SK-N-SH (cell line): ENCODE measurements at regions not wholly inside any gene's neighbourhood (a gene's known extent, or its start where the extent isn't known, plus 50 kb on each side); places are given as distances from the start of the nearest gene placed in this dataset.
"Not testable (repeated sequence)": the region's sequence is repeated elsewhere in the genome, so short reads cannot be mapped to it uniquely, and the experiment has no call there.

Experiments used
- CTCF ChIA-PET: fragments of 300-600, 350-600 bp; formaldehyde crosslinking; extraction: SDS; loops from one replicate; lab custom pipeline; 2021; lab: Yijun Ruan, JAX
- POLR2A ChIA-PET: fragments of 350-600 bp; sonication (Branson Sonifier 250); formaldehyde crosslinking; extraction: SDS; loops from one replicate; lab custom pipeline; 2020; ENCODE audit warnings: antibody characterized with exemption, inconsistent platforms; lab: Yijun Ruan, JAX
- DNase-seq: peaks from one replicate; pipeline ENCODE4 v3.0.0; 2012
- H2AFZ ChIP-seq: fragments of 200-600 bp; sonication (generic); 2 replicates; pipeline ENCODE4 v1.8.1; 2016; ENCODE audit warnings: antibody characterized with exemption, mild to moderate bottlenecking, low read depth
- H3F3A ChIP-seq: fragments of 200-600 bp; sonication (generic); replicated peaks from 2 replicates; pipeline ENCODE3; 2016; ENCODE audit warnings: antibody characterized with exemption, mild to moderate bottlenecking; ENCODE audit not compliant: insufficient read depth
- H3K27ac ChIP-seq, 2 experiments: fragments of 200-500 bp in 1 of 2; fragments of 200-600 bp in 1 of 2; sonication (Bioruptor generic) in 1 of 2; sonication (generic), shearing (Covaris generic) in 1 of 2; 2 replicates each; pipeline versions ENCODE4 v1.5.1 to v1.6.1; 2014 to 2016; ENCODE audit warnings: low read depth in 2 of 2, inconsistent platforms in 1 of 2, low read length in 1 of 2, mild to moderate bottlenecking in 1 of 2, mixed read lengths in 1 of 2
- H3K27me3 ChIP-seq: fragments of 200-600 bp; sonication (generic), shearing (Covaris generic); 2 replicates; pipeline ENCODE4 v1.6.1; 2016; ENCODE audit warnings: mixed run types; ENCODE audit not compliant: insufficient read depth
- H3K36me3 ChIP-seq, 2 experiments: fragments of 200-500 bp in 1 of 2; fragments of 200-600 bp in 1 of 2; sonication (Bioruptor generic) in 1 of 2; sonication (generic) in 1 of 2; replicated peaks in 1 of 2; 2 replicates each; pipeline versions ENCODE3 to v1.5.1; 2014 to 2016; ENCODE audit warnings: low read length in 1 of 2, mild to moderate bottlenecking in 1 of 2; ENCODE audit not compliant: insufficient read depth in 2 of 2, control insufficient read depth in 1 of 2
- H3K4me1 ChIP-seq, 2 experiments: fragments of 200-500 bp in 1 of 2; fragments of 200-600 bp in 1 of 2; sonication (Bioruptor generic) in 1 of 2; sonication (generic), shearing (Covaris generic) in 1 of 2; 2 replicates each; pipeline versions ENCODE4 v1.5.1 to v1.6.1; 2014 to 2016; ENCODE audit warnings: low read depth in 1 of 2, low read length in 1 of 2, mixed run types in 1 of 2; ENCODE audit not compliant: insufficient read depth in 2 of 2, control insufficient read depth in 1 of 2
- H3K4me2 ChIP-seq: fragments of 200-600 bp; sonication (generic), shearing (Covaris generic); 2 replicates; pipeline ENCODE4 v1.6.1; 2017; ENCODE audit warnings: mixed run types
- H3K4me3 ChIP-seq, 2 experiments: fragments of 200-500 bp in 1 of 2; fragments of 200-600 bp in 1 of 2; sonication (Bioruptor generic) in 1 of 2; sonication (generic), shearing (Covaris generic) in 1 of 2; 2 replicates each; pipeline versions ENCODE4 v1.5.1 to v1.8.1; 2014 to 2016; ENCODE audit warnings: low read depth in 2 of 2, inconsistent platforms in 1 of 2, low read length in 1 of 2, mild to moderate bottlenecking in 1 of 2, mixed read lengths in 1 of 2, moderate library complexity in 1 of 2
- H3K79me2 ChIP-seq: fragments of 200-600 bp; sonication (generic); 2 replicates; pipeline ENCODE4 v1.8.1; 2017; ENCODE audit warnings: mild to moderate bottlenecking; ENCODE audit not compliant: insufficient read depth
- H3K9ac ChIP-seq: fragments of 200-600 bp; sonication (generic); 2 replicates; pipeline ENCODE4 v1.6.1; 2017; ENCODE audit warnings: mixed run types
- H3K9me2 ChIP-seq: fragments of 200-600 bp; sonication (generic); 2 replicates; pipeline ENCODE4 v1.6.1; 2017; ENCODE audit warnings: mixed run types
- H3K9me3 ChIP-seq: fragments of 200-600 bp; sonication (generic); 2 replicates; pipeline ENCODE4 v1.6.1; 2017; ENCODE audit warnings: mixed run types, mild to moderate bottlenecking, moderate library complexity
- H4K20me1 ChIP-seq: fragments of 200-600 bp; sonication (generic); 2 replicates; pipeline ENCODE4 v1.6.1; 2017; ENCODE audit warnings: mild to moderate bottlenecking, mixed run types; ENCODE audit not compliant: insufficient read depth
- GABPA ChIP-seq: IDR thresholded peaks from 2 replicates; pipeline ENCODE4 v1.4.0; 2012; ENCODE audit warnings: low read depth, mild to moderate bottlenecking
- NFIC ChIP-seq: IDR thresholded peaks from 2 replicates; pipeline ENCODE4 v1.4.0; 2012; ENCODE audit warnings: borderline replicate concordance
- RXRA ChIP-seq: IDR thresholded peaks from 2 replicates; pipeline ENCODE4 v1.4.0; 2012; ENCODE audit warnings: low read depth, mild to moderate bottlenecking, borderline replicate concordance
- YY1 ChIP-seq: IDR thresholded peaks from 2 replicates; pipeline ENCODE4 v1.4.0; 2012; ENCODE audit warnings: low read depth, mild to moderate bottlenecking
- whole genome bisulfite sequencing: methylation state at CpG from one replicate; pipeline ENCODE4 v1.1.6; 2017; ENCODE audit warnings: low lambda C conversion rate; 5-methylcytosine and 5-hydroxymethylcytosine counted together
- TF ChIP-seq, protein P1 (sequence below): IDR thresholded peaks from 2 replicates; pipeline ENCODE4 v1.6.1; 2012; ENCODE audit warnings: mild to moderate bottlenecking, low read depth, low read length, moderate library complexity
- TF ChIP-seq, protein P2 (sequence below): fragments of 150-350 bp; IDR thresholded peaks from 2 replicates; pipeline ENCODE4 v1.6.1; 2016; ENCODE audit warnings: mild to moderate bottlenecking, low read depth, low read length
- TF ChIP-seq, protein P3 (sequence below): IDR thresholded peaks from 2 replicates; pipeline ENCODE4 v1.4.0; 2012; ENCODE audit warnings: low read depth, borderline replicate concordance
- TF ChIP-seq, protein P4 (sequence below): fragments of 150-350 bp; IDR thresholded peaks from 2 replicates; pipeline ENCODE4 v1.6.1; 2017; ENCODE audit warnings: antibody characterized with exemption, low read length, low read depth, borderline replicate concordance

DNA sequence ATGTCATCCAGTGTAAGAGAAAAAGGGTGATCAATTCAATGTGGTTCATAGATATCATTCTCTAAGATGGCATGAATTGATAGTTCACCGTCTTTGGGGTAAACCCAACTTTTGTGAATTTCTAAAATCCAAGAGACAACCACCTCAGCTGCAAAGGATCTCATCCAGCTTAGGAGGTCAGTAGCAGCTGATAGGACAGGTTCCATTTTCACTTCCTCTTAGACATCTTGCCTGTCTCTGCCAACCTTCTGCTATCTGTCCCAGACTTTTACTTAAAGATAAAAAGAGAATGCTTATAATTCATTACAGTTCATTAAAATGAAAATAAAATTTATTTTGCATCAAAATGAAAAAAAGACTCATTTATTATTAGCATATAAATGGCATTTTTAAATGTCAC is 468.2 kb downstream of the XYLT1 start (continued):
- TF ChIP-seq GABPA, result no peak
- TF ChIP-seq, protein P1, sequence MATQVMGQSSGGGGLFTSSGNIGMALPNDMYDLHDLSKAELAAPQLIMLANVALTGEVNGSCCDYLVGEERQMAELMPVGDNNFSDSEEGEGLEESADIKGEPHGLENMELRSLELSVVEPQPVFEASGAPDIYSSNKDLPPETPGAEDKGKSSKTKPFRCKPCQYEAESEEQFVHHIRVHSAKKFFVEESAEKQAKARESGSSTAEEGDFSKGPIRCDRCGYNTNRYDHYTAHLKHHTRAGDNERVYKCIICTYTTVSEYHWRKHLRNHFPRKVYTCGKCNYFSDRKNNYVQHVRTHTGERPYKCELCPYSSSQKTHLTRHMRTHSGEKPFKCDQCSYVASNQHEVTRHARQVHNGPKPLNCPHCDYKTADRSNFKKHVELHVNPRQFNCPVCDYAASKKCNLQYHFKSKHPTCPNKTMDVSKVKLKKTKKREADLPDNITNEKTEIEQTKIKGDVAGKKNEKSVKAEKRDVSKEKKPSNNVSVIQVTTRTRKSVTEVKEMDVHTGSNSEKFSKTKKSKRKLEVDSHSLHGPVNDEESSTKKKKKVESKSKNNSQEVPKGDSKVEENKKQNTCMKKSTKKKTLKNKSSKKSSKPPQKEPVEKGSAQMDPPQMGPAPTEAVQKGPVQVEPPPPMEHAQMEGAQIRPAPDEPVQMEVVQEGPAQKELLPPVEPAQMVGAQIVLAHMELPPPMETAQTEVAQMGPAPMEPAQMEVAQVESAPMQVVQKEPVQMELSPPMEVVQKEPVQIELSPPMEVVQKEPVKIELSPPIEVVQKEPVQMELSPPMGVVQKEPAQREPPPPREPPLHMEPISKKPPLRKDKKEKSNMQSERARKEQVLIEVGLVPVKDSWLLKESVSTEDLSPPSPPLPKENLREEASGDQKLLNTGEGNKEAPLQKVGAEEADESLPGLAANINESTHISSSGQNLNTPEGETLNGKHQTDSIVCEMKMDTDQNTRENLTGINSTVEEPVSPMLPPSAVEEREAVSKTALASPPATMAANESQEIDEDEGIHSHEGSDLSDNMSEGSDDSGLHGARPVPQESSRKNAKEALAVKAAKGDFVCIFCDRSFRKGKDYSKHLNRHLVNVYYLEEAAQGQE, result no peak
- TF ChIP-seq, protein P2, sequence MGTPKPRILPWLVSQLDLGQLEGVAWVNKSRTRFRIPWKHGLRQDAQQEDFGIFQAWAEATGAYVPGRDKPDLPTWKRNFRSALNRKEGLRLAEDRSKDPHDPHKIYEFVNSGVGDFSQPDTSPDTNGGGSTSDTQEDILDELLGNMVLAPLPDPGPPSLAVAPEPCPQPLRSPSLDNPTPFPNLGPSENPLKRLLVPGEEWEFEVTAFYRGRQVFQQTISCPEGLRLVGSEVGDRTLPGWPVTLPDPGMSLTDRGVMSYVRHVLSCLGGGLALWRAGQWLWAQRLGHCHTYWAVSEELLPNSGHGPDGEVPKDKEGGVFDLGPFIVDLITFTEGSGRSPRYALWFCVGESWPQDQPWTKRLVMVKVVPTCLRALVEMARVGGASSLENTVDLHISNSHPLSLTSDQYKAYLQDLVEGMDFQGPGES, result no peak

DNA sequence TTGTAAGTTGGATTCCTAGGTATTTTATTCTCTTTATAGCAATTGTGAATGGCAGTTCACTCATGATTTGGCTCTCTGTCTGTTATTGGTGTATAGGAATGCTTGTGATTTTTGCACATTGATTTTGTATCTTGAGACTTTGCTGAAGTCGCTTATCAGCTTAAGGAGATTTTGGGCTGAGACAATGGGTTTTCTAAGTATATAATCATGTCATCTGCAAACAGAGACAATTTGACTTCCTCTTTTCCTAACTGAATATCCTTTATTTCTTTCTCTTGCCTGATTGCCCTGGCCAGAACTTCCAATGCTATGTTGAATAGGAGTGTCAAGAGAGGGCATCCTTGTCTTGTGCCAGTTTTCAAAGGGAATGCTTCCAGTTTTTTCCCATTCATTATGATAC is 464.8 kb downstream of the XYLT1 start:
- H3K36me3 ChIP-seq, H3K9me2 ChIP-seq, H3F3A ChIP-seq, H3K4me3 ChIP-seq, H3K27me3 ChIP-seq, H3K4me2 ChIP-seq, H3K27ac ChIP-seq, CTCF ChIA-PET, H3K79me2 ChIP-seq, H4K20me1 ChIP-seq, POLR2A ChIA-PET, H3K9me3 ChIP-seq, H3K4me1 ChIP-seq, H2AFZ ChIP-seq, H3K9ac ChIP-seq, DNase-seq: not testable (repeated sequence)
- 46% methylated on average over 1 of the region's 1 CpG for WGBS

DNA sequence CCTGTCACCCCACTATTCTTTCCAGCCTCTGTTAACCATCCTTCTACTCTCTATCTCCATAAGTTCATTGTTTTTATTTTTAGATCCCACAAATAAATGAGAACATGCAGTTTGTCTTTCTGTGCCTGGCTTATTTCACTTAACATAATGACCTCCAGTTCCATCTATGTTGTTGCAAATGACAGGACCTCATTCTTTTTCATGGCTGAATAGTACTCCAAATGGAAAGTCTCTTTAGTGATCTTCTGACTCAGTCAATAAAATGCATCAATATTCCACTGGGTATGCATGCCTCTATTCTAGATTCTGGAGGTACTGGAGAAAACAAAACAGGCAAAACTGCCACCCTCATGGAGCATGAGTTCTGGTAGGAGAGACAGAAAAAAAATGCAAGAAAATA is 459.0 kb downstream of the XYLT1 start:
- POLR2A ChIA-PET, result no interaction called here
- no peaks in the 10 kb centered on the region for H3F3A ChIP-seq
- no peak overlapping the region for H2AFZ ChIP-seq
- no peaks in the 10 kb centered on the region for H3K9me2 ChIP-seq
- no peaks in the 10 kb centered on the region for H3K27me3 ChIP-seq
- H3K79me2 ChIP-seq, result no peaks in the 10 kb centered on the region
- H3K4me2 ChIP-seq, result no peak overlapping the region
- TF ChIP-seq NFIC, result no peak
- H3K9ac ChIP-seq, result no peak overlapping the region
- DNase-seq, result no peak
- CTCF ChIA-PET, result interaction anchor here (1.0 kb wide), 1 partner anchor 15 kb away, joined by 3 read pairs; no protein-coding TSS in a partner anchor
- H4K20me1 ChIP-seq, result no peaks in the 10 kb centered on the region
- no peaks in the 10 kb centered on the region for H3K4me1 ChIP-seq
- H3K9me3 ChIP-seq, result no peaks in the 10 kb centered on the region
- H3K4me3 ChIP-seq, result no peak overlapping the region
- H3K36me3 ChIP-seq, result no peaks in the 10 kb centered on the region
- H3K27ac ChIP-seq, result no peak overlapping the region

DNA sequence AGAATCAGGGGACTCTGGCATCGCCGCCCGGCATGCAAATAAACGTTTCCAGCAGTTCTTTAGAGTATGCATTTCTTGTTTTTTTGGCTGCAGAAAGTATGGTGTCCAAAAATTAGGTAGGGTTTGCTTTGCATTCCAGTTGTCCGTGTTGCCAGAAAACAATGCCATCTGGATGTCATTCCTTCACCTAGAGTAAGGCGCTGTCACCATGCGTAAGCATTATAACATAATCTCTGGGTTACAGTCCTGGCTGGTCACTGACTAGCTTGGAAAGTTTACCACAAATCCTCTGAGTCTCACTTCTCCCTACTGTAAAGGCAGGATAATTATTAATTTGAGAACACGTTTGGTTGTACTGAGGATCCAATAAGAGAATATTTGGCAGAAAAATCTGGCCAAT is 457.7 kb downstream of the XYLT1 start:
- Histone ChIP-seq H3K79me2 (no peaks in the 10 kb centered on the region), H3K4me1 (no peaks in the 10 kb centered on the region), H3K27ac (no peak overlapping the region), H3K9ac (no peak overlapping the region), H3K9me2 (no peaks in the 10 kb centered on the region), H3K4me2 (no peak overlapping the region), H4K20me1 (no peaks in the 10 kb centered on the region), H3K27me3 (no peaks in the 10 kb centered on the region), H3K36me3 (no peaks in the 10 kb centered on the region), H3K9me3 (no peaks in the 10 kb centered on the region), H2AFZ (no peak overlapping the region), H3K4me3 (no peak overlapping the region), H3F3A (no peaks in the 10 kb centered on the region)
- 56% methylated on average over 8 of the region's 8 CpGs for WGBS
- TF ChIP-seq, protein P3, sequence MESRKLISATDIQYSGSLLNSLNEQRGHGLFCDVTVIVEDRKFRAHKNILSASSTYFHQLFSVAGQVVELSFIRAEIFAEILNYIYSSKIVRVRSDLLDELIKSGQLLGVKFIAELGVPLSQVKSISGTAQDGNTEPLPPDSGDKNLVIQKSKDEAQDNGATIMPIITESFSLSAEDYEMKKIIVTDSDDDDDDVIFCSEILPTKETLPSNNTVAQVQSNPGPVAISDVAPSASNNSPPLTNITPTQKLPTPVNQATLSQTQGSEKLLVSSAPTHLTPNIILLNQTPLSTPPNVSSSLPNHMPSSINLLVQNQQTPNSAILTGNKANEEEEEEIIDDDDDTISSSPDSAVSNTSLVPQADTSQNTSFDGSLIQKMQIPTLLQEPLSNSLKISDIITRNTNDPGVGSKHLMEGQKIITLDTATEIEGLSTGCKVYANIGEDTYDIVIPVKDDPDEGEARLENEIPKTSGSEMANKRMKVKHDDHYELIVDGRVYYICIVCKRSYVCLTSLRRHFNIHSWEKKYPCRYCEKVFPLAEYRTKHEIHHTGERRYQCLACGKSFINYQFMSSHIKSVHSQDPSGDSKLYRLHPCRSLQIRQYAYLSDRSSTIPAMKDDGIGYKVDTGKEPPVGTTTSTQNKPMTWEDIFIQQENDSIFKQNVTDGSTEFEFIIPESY, result no peak
- TF ChIP-seq, protein P4, sequence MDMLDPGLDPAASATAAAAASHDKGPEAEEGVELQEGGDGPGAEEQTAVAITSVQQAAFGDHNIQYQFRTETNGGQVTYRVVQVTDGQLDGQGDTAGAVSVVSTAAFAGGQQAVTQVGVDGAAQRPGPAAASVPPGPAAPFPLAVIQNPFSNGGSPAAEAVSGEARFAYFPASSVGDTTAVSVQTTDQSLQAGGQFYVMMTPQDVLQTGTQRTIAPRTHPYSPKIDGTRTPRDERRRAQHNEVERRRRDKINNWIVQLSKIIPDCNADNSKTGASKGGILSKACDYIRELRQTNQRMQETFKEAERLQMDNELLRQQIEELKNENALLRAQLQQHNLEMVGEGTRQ, result no peak
- TF ChIP-seq RXRA, result no peak
- no peak for TF ChIP-seq YY1
- no peak for DNase-seq
- ChIA-PET CTCF (no interaction called here), POLR2A (no interaction called here)
